ENCODE measurements at regions not wholly inside any gene's neighbourhood (a gene's known extent, or its start where the extent isn't known, plus 50 kb on each side); places are given as distances from the start of the nearest gene placed in this dataset.

- Histone ChIP-seq H3K4me1 (no peaks in the 10 kb centered on the region), H3K27ac (no peak overlapping the region), H3K36me3 (no peaks in the 10 kb centered on the region), H3K9me3 (no peaks in the 10 kb centered on the region), H3K27me3 (no peaks in the 10 kb centered on the region), H3K4me3 (no peak overlapping the region)
- intact Hi-C loops (cut with DNase I; ENCODE audit: low total_unique reads) = no loop called here
- no peak for TF ChIP-seq CTCF (IDR thresholded peaks at IDR 0.05)
- TF ChIP-seq POLR2A (IDR thresholded peaks at IDR 0.05) = no peak
- no peak for DNase-seq
Observed at GRCh38 chr20:10763112-10763511, 89.3 kb upstream of the JAG1 start.

- H3K36me3 ChIP-seq = no peaks in the 10 kb centered on the region
- H3K4me3 ChIP-seq = no peak overlapping the region
- no peaks in the 10 kb centered on the region for H3K27me3 ChIP-seq
- intact Hi-C loops (cut with DNase I; ENCODE audit: low total_unique reads) = no loop called here
- TF ChIP-seq POLR2A (IDR thresholded peaks at IDR 0.05) (no peak), CTCF (IDR thresholded peaks at IDR 0.05) (no peak)
- H3K27ac ChIP-seq = no peak overlapping the region
- DNase-seq = no peak
- no peaks in the 10 kb centered on the region for H3K9me3 ChIP-seq
- no peaks in the 10 kb centered on the region for H3K4me1 ChIP-seq
Observed at GRCh38 chr20:10769700-10770099, 95.9 kb upstream of the JAG1 start.

GRCh38 chr20:10770753-10771152 is 97.0 kb upstream of the JAG1 start:
- TF ChIP-seq CTCF (IDR thresholded peaks at IDR 0.05) = no peak
- no peaks in the 10 kb centered on the region for H3K4me1 ChIP-seq
- no peaks in the 10 kb centered on the region for H3K27me3 ChIP-seq
- DNase-seq = no peak
- no peak overlapping the region for H3K4me3 ChIP-seq
- intact Hi-C loops (cut with DNase I; ENCODE audit: low total_unique reads) = no loop called here
- H3K36me3 ChIP-seq = no peaks in the 10 kb centered on the region
- H3K27ac ChIP-seq = no peak overlapping the region
- no peaks in the 10 kb centered on the region for H3K9me3 ChIP-seq

GRCh38 chr20:10771435-10772140 is 97.8 kb upstream of the JAG1 start:
- TF ChIP-seq POLR2A (IDR thresholded peaks at IDR 0.05) (no peak), CTCF (IDR thresholded peaks at IDR 0.05) (no peak)
- intact Hi-C loops (cut with DNase I; ENCODE audit: low total_unique reads) = no loop called here
- no peaks in the 10 kb centered on the region for H3K36me3 ChIP-seq
- H3K27me3 ChIP-seq = no peaks in the 10 kb centered on the region
- DNase-seq = no peak
- H3K4me3 ChIP-seq = no peak overlapping the region
- no peaks in the 10 kb centered on the region for H3K9me3 ChIP-seq
- H3K4me1 ChIP-seq = no peaks in the 10 kb centered on the region
- H3K27ac ChIP-seq = no peak overlapping the region

GRCh38 chr20:10774357-10774943 is 100.7 kb upstream of the JAG1 start:
- Histone ChIP-seq H3K36me3 (no peaks in the 10 kb centered on the region), H3K4me1 (no peaks in the 10 kb centered on the region), H3K9me3 (no peaks in the 10 kb centered on the region), H3K4me3 (no peak overlapping the region), H3K27me3 (no peaks in the 10 kb centered on the region), H3K27ac (no peak overlapping the region)
- intact Hi-C loops (cut with DNase I; ENCODE audit: low total_unique reads) = no loop called here
- TF ChIP-seq CTCF (IDR thresholded peaks at IDR 0.05) (no peak), POLR2A (IDR thresholded peaks at IDR 0.05) (no peak)
- no peak for DNase-seq

Data from uterus (tissue), 3 donors.